ENCODE measurements at regions not wholly inside any gene's neighbourhood (a gene's known extent, or its start where the extent isn't known, plus 50 kb on each side); places are given as distances from the start of the nearest gene placed in this dataset.

GRCh38 chr2:128721096-128721495 is 402.4 kb upstream of the HS6ST1 start:
- TF ChIP-seq CTCF (IDR thresholded peaks at IDR 0.05; ENCODE audit: low read length, missing control alignments) = no peak
- DNase-seq (ENCODE audit: low read depth) = no peak
- no peak overlapping the region for H3K4me3 ChIP-seq (replicated peaks; ENCODE audit: low read depth, low read length)

GRCh38 chr2:128722489-128722888 is 403.8 kb upstream of the HS6ST1 start:
- H3K4me3 ChIP-seq (replicated peaks; ENCODE audit: low read depth, low read length) = no peak overlapping the region
- DNase-seq (ENCODE audit: low read depth) = no peak
- TF ChIP-seq CTCF (IDR thresholded peaks at IDR 0.05; ENCODE audit: low read length, missing control alignments) = no peak

DNA sequence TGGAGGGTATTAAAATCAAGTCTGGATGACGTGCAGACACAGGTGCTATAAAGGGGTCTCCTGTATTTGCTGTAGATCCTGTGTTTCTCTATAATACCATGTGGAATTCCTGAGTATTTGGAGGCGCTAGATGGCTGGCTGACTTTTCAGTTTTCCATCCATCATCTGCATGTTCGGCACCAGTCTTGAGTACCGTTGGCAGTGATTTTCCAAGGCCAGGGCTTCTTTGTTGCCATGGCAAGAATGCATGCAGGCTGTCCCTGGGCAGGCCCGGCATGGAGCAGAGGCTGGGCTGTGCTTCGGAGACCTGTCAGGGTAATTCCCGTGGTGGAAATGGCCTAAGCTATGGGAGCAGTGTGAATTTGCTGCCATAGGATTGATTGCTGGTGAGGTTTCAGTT is 405.9 kb upstream of the HS6ST1 start:
- no peak overlapping the region for H3K4me3 ChIP-seq (replicated peaks; ENCODE audit: low read depth, low read length)
- TF ChIP-seq CTCF (IDR thresholded peaks at IDR 0.05; ENCODE audit: low read length, missing control alignments) = no peak
- DNase-seq (ENCODE audit: low read depth) = no peak

DNA sequence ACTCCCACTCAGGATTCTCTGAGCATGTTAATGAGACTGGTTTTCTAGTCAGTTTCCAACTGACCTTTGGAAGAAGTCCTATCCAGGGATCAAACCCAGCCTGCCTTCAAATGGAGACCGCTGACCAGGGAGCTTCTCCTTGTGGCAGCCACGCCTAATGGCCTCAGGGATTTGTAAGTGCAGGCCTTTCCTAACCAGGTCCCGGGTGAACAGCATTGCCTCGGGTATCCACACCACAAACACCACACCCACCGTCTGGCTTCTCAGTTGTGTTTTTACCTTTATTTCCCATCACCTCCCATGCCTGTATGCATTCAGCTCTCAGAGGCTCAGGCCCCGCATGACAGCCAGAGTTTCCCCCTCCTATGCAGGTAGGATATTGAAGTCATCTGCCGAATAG is 406.3 kb upstream of the HS6ST1 start:
- H3K4me3 ChIP-seq (replicated peaks; ENCODE audit: low read depth, low read length) = no peak overlapping the region
- no peak for TF ChIP-seq CTCF (IDR thresholded peaks at IDR 0.05; ENCODE audit: low read length, missing control alignments)
- DNase-seq (ENCODE audit: low read depth) = no peak

DNA sequence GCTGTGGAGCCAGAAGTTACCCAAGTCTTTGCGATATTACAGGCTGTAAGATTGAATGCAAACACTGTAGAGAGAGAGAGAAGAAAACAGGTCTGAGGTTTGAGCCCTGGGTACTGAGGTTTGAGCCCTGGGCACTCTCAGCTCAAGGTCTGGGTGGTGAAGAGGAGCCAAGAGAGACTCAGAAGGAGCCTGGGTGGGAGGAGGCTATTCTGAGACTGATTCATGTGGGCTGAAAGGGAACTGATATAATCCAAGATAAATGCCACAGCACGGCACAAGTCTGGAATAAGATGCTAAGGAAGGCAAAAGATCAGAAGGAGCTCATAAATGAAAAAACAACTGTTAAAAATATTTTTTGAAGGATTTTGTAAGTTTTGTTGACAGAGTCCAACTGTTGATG is 407.6 kb upstream of the HS6ST1 start:
- no peak overlapping the region for H3K4me3 ChIP-seq (replicated peaks; ENCODE audit: low read depth, low read length)
- TF ChIP-seq CTCF (IDR thresholded peaks at IDR 0.05; ENCODE audit: low read length, missing control alignments) = no peak
- no peak for DNase-seq (ENCODE audit: low read depth)

GRCh38 chr2:128726911-128727310 is 408.2 kb upstream of the HS6ST1 start:
- no peak for DNase-seq (ENCODE audit: low read depth)
- no peak overlapping the region for H3K4me3 ChIP-seq (replicated peaks; ENCODE audit: low read depth, low read length)
- no peak for TF ChIP-seq CTCF (IDR thresholded peaks at IDR 0.05; ENCODE audit: low read length, missing control alignments)

GRCh38 chr2:128727404-128727803 is 408.7 kb upstream of the HS6ST1 start:
- no peak for TF ChIP-seq CTCF (IDR thresholded peaks at IDR 0.05; ENCODE audit: low read length, missing control alignments)
- no peak overlapping the region for H3K4me3 ChIP-seq (replicated peaks; ENCODE audit: low read depth, low read length)
- DNase-seq (ENCODE audit: low read depth) = no peak
